Activated CD4-positive, alpha-beta T cell treated with anti-CD3 and anti-CD28 coated beads for 24 hours (primary cell): ENCODE measurements at regions not wholly inside any gene's neighbourhood (a gene's known extent, or its start where the extent isn't known, plus 50 kb on each side); places are given as distances from the start of the nearest gene placed in this dataset.

Experiments used
- DNase-seq, 2 donors: peaks; one replicate each; pipeline ENCODE4 v3.0.0-alpha.2; 2020; ENCODE audit warnings: low read depth in 2 of 2

GRCh38 chr6:105651969-105652368 is 249.1 kb upstream of the PREP start:
- DNase-seq: no peak

GRCh38 chr6:105650347-105650746 is 247.5 kb upstream of the PREP start:
- no peak for DNase-seq

GRCh38 chr6:105649192-105649591 is 246.3 kb upstream of the PREP start:
- DNase-seq: no peak

GRCh38 chr6:105648276-105648675 is 245.4 kb upstream of the PREP start:
- DNase-seq: no peak

- peak in 1 of 2 donors; percentile 9 for DNase-seq
These were observed 243.5 kb upstream of the PREP start for GRCh38 chr6:105646391-105646867.

GRCh38 chr6:105645958-105646357 is 243.1 kb upstream of the PREP start:
- no peak for DNase-seq

- DNase-seq: no peak
These were observed 242.3 kb upstream of the PREP start for GRCh38 chr6:105645156-105645555.

- no peak for DNase-seq
These were observed 241.8 kb upstream of the PREP start for GRCh38 chr6:105644691-105645090.

- DNase-seq: no peak
These were observed 241.2 kb upstream of the PREP start for GRCh38 chr6:105644073-105644489.

- no peak for DNase-seq
These were observed 239.8 kb upstream of the PREP start for GRCh38 chr6:105642708-105643107.

GRCh38 chr6:105641504-105641903 is 238.6 kb upstream of the PREP start:
- DNase-seq: no peak

GRCh38 chr6:105639124-105639523 is 236.2 kb upstream of the PREP start:
- DNase-seq: no peak

GRCh38 chr6:105633814-105634213 is 230.9 kb upstream of the PREP start:
- DNase-seq: no peak

GRCh38 chr6:105628156-105628860 is 225.4 kb upstream of the PREP start:
- no peak for DNase-seq

- DNase-seq: no peak
These were observed 223.6 kb upstream of the PREP start for GRCh38 chr6:105626295-105627158.

- DNase-seq: no peak
These were observed 221.1 kb upstream of the PREP start for GRCh38 chr6:105624021-105624420.

GRCh38 chr6:105622226-105622625 is 219.3 kb upstream of the PREP start:
- DNase-seq: no peak

- no peak for DNase-seq
These were observed 218.8 kb upstream of the PREP start for GRCh38 chr6:105621564-105622175.

- DNase-seq: no peak
These were observed 218.0 kb upstream of the PREP start for GRCh38 chr6:105620878-105621277.

- DNase-seq: no peak
These were observed 217.3 kb upstream of the PREP start for GRCh38 chr6:105619971-105620741.

GRCh38 chr6:105618247-105618646 is 215.4 kb upstream of the PREP start:
- DNase-seq: no peak

GRCh38 chr6:105616521-105616920 is 213.6 kb upstream of the PREP start:
- DNase-seq: no peak
